ENCODE measurements at regions not wholly inside any gene's neighbourhood (a gene's known extent, or its start where the extent isn't known, plus 50 kb on each side); places are given as distances from the start of the nearest gene placed in this dataset.
"Not testable (repeated sequence)": the region's sequence is repeated elsewhere in the genome, so short reads cannot be mapped to it uniquely, and the experiment has no call there.

DNA sequence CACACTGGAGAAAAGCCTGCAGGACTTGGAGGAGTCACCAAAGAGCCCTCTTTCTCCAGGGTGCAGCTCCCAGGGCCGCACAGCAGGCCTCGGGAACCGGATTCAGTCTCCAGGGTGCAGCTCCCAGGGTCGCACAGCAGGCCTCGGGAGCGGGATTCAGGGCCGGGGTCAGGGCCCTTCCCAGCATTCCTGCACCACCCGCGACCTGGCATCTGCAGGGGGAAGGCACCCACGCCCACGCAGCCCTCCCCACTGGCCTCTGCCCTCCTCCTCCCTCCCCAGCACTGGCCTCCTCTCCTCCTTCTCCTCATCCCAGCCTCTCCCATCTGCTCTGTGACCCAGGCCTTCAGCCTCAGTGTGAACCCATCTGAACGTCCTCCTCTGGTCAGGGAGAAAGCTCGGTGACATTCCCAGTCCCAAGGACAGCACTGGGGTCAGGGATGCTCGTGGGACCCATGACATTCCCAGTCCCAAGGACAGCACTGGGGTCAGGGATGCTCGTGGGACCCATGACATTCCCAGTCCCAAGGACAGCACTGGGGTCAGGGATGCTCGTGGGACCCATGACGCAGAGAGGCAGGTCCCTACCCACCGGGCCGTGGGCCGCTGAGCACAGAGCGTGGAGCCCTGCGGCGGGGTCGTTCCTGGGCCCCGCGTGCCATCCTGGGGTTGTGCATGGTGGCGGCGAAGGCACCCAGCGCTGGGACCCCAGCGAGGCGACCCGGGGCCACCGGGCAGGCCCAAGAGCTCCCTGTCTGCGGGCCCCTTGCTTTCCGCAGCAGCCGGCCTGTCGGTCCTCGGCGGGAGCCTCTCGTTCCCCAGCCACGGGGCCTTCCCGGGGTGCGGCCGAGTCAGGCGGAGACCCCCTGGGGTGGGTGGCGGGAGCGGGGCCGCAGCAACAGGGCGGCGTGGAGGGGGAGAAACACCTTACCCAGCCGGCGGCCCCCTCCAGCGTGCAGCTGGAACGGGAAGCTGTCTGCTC is 550.2 kb upstream of the SALL3 start:
- no peaks in the 10 kb centered on the region for H3K9me3 ChIP-seq (ENCODE audit: control insufficient read depth in 1 of 2, low read length in 2 of 2)
- no peaks in the 10 kb centered on the region for H3K27me3 ChIP-seq (ENCODE audit: low read depth, low read length)
- H3K4me1 ChIP-seq (ENCODE audit: control insufficient read depth in 1 of 2, insufficient read depth in 2 of 2, low read length in 2 of 2) = no peaks in the 10 kb centered on the region
- H3K27ac ChIP-seq (ENCODE audit: low read length) = no peak overlapping the region
- H3K4me3 ChIP-seq (ENCODE audit: low read depth in 1 of 2, low read length in 2 of 2) = no peak overlapping the region
- H3K36me3 ChIP-seq (ENCODE audit: control insufficient read depth in 1 of 2, insufficient read depth in 2 of 2, low read length in 2 of 2) = no peaks in the 10 kb centered on the region

DNA sequence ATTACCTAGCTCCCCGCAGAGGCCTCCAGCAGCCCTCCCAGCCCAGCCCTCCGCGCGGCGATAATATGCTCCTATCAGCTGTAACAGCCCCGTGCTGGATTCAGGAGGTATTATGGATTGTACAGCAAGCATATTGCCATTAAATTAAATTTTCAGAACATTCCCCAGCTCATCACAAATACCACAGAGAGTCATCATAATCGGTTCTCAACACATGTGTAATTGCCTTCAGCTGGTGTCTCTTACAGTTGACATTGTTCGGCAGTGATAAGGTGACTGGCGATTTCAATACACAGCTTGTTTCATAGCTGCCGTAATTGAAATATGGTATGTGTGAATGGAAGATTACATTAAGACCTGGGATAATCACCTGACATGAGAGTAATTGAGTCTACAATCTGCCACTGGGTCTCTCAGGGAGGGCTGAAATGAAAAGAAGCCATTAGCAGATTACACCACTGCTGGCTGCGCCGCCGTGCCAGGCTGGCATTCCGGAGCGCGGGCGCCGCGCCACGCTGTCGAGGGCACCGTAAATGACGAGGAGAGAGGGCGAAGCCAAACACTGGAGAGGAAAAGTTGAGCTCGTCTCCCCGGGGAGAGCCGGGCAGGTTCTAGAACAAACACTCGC is 549.4 kb upstream of the SALL3 start:
- Histone ChIP-seq H3K4me1 (ENCODE audit: control insufficient read depth in 1 of 2, insufficient read depth in 2 of 2, low read length in 2 of 2) (no peaks in the 10 kb centered on the region), H3K9me3 (ENCODE audit: control insufficient read depth in 1 of 2, low read length in 2 of 2) (no peaks in the 10 kb centered on the region), H3K36me3 (ENCODE audit: control insufficient read depth in 1 of 2, insufficient read depth in 2 of 2, low read length in 2 of 2) (no peaks in the 10 kb centered on the region), H3K4me3 (ENCODE audit: low read depth in 1 of 2, low read length in 2 of 2) (no peak overlapping the region), H3K27me3 (ENCODE audit: low read depth, low read length) (no peaks in the 10 kb centered on the region), H3K27ac (ENCODE audit: low read length) (no peak overlapping the region)

DNA sequence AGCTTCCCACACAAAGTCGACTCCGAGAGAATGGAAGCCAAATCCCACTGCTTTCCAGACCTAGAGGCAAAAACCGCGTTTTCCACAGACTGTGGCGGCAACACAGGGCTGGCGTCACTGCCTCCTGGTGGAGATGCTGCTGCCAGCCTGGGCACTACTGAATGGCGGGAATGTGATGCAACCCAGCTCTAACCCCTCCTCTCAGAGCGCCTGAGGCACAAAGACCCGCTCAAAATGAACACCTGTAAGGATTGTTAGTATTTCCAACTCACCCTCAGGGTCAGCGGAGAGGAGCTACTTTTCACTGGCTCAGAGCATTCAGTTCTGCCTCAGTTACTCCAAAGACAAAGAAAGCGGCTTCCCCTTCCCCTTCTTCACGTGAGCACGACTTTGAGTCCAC is 548.0 kb upstream of the SALL3 start:
- Histone ChIP-seq H3K27me3 (ENCODE audit: low read depth, low read length) (no peaks in the 10 kb centered on the region), H3K36me3 (ENCODE audit: control insufficient read depth in 1 of 2, insufficient read depth in 2 of 2, low read length in 2 of 2) (no peaks in the 10 kb centered on the region), H3K9me3 (ENCODE audit: control insufficient read depth in 1 of 2, low read length in 2 of 2) (no peaks in the 10 kb centered on the region), H3K4me3 (ENCODE audit: low read depth in 1 of 2, low read length in 2 of 2) (no peak overlapping the region), H3K27ac (ENCODE audit: low read length) (no peak overlapping the region), H3K4me1 (ENCODE audit: control insufficient read depth in 1 of 2, insufficient read depth in 2 of 2, low read length in 2 of 2) (no peaks in the 10 kb centered on the region)

DNA sequence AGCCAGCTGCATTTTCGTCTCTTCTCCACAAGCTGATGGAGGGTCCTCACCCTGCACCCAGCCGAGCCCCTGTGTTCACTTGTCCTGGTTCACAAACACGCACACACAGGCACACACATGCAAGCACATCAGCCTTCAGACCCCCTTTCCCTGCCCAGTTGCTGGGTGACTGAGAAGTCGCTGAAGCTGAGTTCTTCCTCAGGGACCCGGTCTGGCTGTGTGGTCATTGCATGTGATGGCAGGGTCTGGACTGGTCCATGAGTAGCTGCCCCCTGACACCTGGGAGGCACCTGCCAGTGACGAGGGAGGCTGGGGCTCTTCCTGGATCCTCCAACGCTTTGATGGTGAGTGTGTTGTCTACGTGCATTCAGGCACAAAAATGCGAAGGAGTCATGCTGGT is 546.1 kb upstream of the SALL3 start:
- no peak overlapping the region for H3K4me3 ChIP-seq (ENCODE audit: low read depth in 1 of 2, low read length in 2 of 2)
- H3K4me1 ChIP-seq (ENCODE audit: control insufficient read depth in 1 of 2, insufficient read depth in 2 of 2, low read length in 2 of 2) = no peaks in the 10 kb centered on the region
- H3K27ac ChIP-seq (ENCODE audit: low read length) = no peak overlapping the region
- no peaks in the 10 kb centered on the region for H3K36me3 ChIP-seq (ENCODE audit: control insufficient read depth in 1 of 2, insufficient read depth in 2 of 2, low read length in 2 of 2)
- no peaks in the 10 kb centered on the region for H3K27me3 ChIP-seq (ENCODE audit: low read depth, low read length)
- H3K9me3 ChIP-seq (ENCODE audit: control insufficient read depth in 1 of 2, low read length in 2 of 2) = no peaks in the 10 kb centered on the region

DNA sequence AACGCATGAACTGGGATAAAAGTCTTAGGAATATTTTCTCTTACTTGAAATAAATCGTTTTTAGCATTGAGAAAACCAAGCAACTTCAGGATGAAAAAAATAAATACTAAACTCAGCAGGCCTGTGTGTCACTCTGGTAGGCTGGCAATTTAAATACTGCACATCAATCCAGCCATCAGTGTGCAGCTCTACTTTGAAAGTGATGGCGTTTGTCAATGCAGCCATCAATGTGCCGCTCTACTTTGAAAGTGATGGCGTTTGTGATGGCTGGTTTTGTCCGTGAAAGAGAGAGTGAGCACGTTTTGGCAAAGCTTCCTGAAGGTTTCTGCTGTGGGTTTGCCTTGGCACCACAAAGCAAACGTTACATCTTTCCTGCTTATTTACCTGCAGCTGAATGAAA is 543.5 kb upstream of the SALL3 start:
- Histone ChIP-seq H3K4me3 (ENCODE audit: low read depth in 1 of 2, low read length in 2 of 2) (no peak overlapping the region), H3K9me3 (ENCODE audit: control insufficient read depth in 1 of 2, low read length in 2 of 2) (no peaks in the 10 kb centered on the region), H3K36me3 (ENCODE audit: control insufficient read depth in 1 of 2, insufficient read depth in 2 of 2, low read length in 2 of 2) (no peaks in the 10 kb centered on the region), H3K27ac (ENCODE audit: low read length) (no peak overlapping the region), H3K4me1 (ENCODE audit: control insufficient read depth in 1 of 2, insufficient read depth in 2 of 2, low read length in 2 of 2) (no peaks in the 10 kb centered on the region), H3K27me3 (ENCODE audit: low read depth, low read length) (no peaks in the 10 kb centered on the region)

DNA sequence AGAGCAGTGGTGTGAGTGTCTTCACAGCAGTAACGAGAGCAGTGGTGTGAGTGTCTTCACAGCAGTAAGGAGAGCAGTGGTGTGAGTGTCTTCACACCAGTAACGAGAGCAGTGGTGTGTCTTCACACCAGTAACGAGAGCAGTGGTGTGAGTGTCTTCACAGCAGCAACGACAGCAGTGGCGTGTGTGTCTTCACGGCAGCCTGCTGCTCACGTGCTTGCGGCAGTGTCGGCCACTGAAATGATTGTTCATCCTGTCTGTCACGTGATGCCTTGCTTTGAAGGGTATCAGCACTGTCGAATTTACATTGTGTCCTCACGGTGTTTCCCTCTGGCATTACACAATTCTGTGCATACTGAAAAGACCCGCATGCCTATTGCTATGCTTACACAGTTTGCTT is 541.4 kb upstream of the SALL3 start:
- H3K9me3 ChIP-seq (ENCODE audit: control insufficient read depth in 1 of 2, low read length in 2 of 2); H3K36me3 ChIP-seq (ENCODE audit: control insufficient read depth in 1 of 2, insufficient read depth in 2 of 2, low read length in 2 of 2); H3K27ac ChIP-seq (ENCODE audit: low read length); H3K27me3 ChIP-seq (ENCODE audit: low read depth, low read length); H3K4me1 ChIP-seq (ENCODE audit: control insufficient read depth in 1 of 2, insufficient read depth in 2 of 2, low read length in 2 of 2); H3K4me3 ChIP-seq (ENCODE audit: low read depth in 1 of 2, low read length in 2 of 2): not testable (repeated sequence)

DNA sequence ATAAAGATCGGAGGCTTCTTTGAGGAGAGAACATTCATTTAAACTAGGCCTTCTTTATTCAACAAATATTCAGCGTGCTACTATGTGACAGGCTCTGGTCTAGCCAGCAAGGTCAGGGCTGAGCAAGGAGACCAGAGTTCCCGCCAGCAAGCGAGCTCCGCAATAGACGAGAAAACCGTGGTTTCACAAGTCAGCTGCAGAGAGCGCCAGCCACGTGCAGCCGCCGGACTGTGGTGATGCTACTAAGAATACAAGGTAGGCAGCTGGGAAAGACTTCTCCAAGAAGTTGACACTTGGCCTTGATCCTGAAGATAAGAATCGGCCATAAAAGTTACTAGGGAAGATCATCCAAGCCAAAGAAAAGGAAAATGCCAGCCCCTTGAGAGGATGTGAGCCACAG is 533.7 kb upstream of the SALL3 start:
- no peaks in the 10 kb centered on the region for H3K36me3 ChIP-seq (ENCODE audit: control insufficient read depth in 1 of 2, insufficient read depth in 2 of 2, low read length in 2 of 2)
- H3K4me1 ChIP-seq (ENCODE audit: control insufficient read depth in 1 of 2, insufficient read depth in 2 of 2, low read length in 2 of 2) = no peaks in the 10 kb centered on the region
- H3K4me3 ChIP-seq (ENCODE audit: low read depth in 1 of 2, low read length in 2 of 2) = no peak overlapping the region
- no peak overlapping the region for H3K27ac ChIP-seq (ENCODE audit: low read length)
- H3K9me3 ChIP-seq (ENCODE audit: control insufficient read depth in 1 of 2, low read length in 2 of 2) = no peaks in the 10 kb centered on the region
- no peaks in the 10 kb centered on the region for H3K27me3 ChIP-seq (ENCODE audit: low read depth, low read length)

DNA sequence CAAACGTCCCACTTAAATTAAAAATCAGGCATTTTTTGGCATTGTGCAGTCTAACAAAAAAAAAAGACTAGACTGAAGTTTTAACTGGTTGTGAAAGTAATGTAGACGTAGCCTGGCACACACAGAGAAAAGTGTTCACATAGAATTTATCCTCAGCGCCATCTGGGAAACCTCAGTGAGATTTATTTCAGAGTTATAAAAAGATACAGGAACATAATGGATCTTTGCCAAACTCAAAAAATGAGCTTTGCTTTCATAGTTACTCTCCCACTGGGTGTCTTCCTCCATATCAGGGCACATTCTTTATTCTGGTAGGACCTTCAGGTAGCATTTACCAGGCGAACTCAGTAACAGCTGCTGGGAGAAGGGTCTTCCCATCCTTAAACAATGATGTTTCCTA is 532.4 kb upstream of the SALL3 start:
- no peak overlapping the region for H3K4me3 ChIP-seq (ENCODE audit: low read depth in 1 of 2, low read length in 2 of 2)
- H3K36me3 ChIP-seq (ENCODE audit: control insufficient read depth in 1 of 2, insufficient read depth in 2 of 2, low read length in 2 of 2) = no peaks in the 10 kb centered on the region
- H3K9me3 ChIP-seq (ENCODE audit: control insufficient read depth in 1 of 2, low read length in 2 of 2) = no peaks in the 10 kb centered on the region
- no peaks in the 10 kb centered on the region for H3K27me3 ChIP-seq (ENCODE audit: low read depth, low read length)
- no peak overlapping the region for H3K27ac ChIP-seq (ENCODE audit: low read length)
- no peaks in the 10 kb centered on the region for H3K4me1 ChIP-seq (ENCODE audit: control insufficient read depth in 1 of 2, insufficient read depth in 2 of 2, low read length in 2 of 2)

DNA sequence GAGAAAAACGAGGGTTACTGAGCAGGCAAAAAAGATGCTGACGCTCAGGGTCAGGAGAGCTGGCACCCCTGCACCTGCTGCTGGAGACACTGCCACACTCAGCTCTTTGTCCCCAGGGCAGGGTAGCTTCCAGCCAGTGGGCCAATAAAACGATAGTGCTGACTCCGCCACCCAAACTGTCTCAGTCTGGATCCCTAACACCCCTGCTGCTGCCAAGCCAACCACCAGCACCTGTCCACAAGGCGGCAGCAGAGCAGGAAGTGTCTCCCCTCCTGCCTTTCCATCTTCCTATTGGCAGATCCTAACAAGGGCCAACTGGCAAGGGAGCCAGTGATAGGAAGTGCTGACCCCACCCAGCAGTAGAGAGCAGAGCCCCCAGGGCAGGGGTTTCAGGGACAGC is 531.5 kb upstream of the SALL3 start:
- Histone ChIP-seq H3K27me3 (ENCODE audit: low read depth, low read length) (no peaks in the 10 kb centered on the region), H3K4me1 (ENCODE audit: control insufficient read depth in 1 of 2, insufficient read depth in 2 of 2, low read length in 2 of 2) (no peaks in the 10 kb centered on the region), H3K9me3 (ENCODE audit: control insufficient read depth in 1 of 2, low read length in 2 of 2) (no peaks in the 10 kb centered on the region), H3K36me3 (ENCODE audit: control insufficient read depth in 1 of 2, insufficient read depth in 2 of 2, low read length in 2 of 2) (no peaks in the 10 kb centered on the region), H3K4me3 (ENCODE audit: low read depth in 1 of 2, low read length in 2 of 2) (no peak overlapping the region), H3K27ac (ENCODE audit: low read length) (no peak overlapping the region)

DNA sequence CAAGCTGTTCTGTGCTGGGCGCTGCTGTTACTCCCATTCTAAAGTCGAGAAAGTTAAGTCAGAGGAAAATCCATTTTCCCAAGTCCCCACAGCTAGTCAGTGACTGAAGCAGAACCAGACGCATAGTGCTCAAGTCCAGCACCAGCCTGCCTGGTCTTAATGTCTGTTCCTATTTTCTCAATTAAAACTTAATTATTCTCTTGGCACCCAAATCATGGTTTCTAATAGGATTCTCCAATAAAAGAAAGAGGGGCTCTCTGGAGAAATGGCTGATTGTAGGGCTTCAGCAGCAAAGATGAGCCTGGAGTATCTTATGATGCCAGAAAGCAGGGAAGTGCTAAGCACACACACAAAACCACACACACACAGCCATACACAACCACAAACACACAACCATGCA is 531.0 kb upstream of the SALL3 start:
- H3K9me3 ChIP-seq (ENCODE audit: control insufficient read depth in 1 of 2, low read length in 2 of 2) = no peaks in the 10 kb centered on the region
- no peak overlapping the region for H3K4me3 ChIP-seq (ENCODE audit: low read depth in 1 of 2, low read length in 2 of 2)
- H3K36me3 ChIP-seq (ENCODE audit: control insufficient read depth in 1 of 2, insufficient read depth in 2 of 2, low read length in 2 of 2) = no peaks in the 10 kb centered on the region
- H3K27ac ChIP-seq (ENCODE audit: low read length) = no peak overlapping the region
- H3K27me3 ChIP-seq (ENCODE audit: low read depth, low read length) = no peaks in the 10 kb centered on the region
- H3K4me1 ChIP-seq (ENCODE audit: control insufficient read depth in 1 of 2, insufficient read depth in 2 of 2, low read length in 2 of 2) = no peaks in the 10 kb centered on the region

DNA sequence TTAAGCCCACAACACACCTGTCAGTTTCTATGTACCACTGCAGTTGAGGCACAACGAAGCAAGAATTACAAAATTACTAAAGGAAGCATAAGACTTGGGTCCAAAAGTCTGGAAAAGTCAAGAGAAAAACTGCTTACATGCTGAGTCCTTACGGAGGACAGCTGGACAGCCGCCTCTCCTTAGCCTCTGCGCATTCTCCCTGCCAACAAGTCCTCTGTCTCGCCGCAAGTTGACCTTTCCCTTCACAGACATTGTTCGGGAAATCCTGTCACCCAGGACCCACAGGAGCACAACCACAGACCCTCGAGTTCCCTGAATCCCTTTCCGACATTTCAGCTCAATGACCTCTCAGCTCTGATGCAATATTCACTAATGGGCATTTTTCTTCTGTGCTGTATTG is 525.4 kb upstream of the SALL3 start:
- Histone ChIP-seq H3K9me3 (ENCODE audit: control insufficient read depth in 1 of 2, low read length in 2 of 2) (no peaks in the 10 kb centered on the region), H3K27ac (ENCODE audit: low read length) (no peak overlapping the region), H3K4me3 (ENCODE audit: low read depth in 1 of 2, low read length in 2 of 2) (no peak overlapping the region), H3K36me3 (ENCODE audit: control insufficient read depth in 1 of 2, insufficient read depth in 2 of 2, low read length in 2 of 2) (no peaks in the 10 kb centered on the region), H3K27me3 (ENCODE audit: low read depth, low read length) (no peaks in the 10 kb centered on the region), H3K4me1 (ENCODE audit: control insufficient read depth in 1 of 2, insufficient read depth in 2 of 2, low read length in 2 of 2) (no peaks in the 10 kb centered on the region)
